ENCODE measurements at regions not wholly inside any gene's neighbourhood (a gene's known extent, or its start where the extent isn't known, plus 50 kb on each side); places are given as distances from the start of the nearest gene placed in this dataset.
"Not testable (repeated sequence)": the region's sequence is repeated elsewhere in the genome, so short reads cannot be mapped to it uniquely, and the experiment has no call there.

- no peak for DNase-seq (ENCODE audit: low spot score)
Observed at GRCh38 chr17:33848433-33848832, 406.7 kb upstream of the CCL2 start.

GRCh38 chr17:33854596-33854995 lies 400.5 kb upstream of the CCL2 start:
- intact Hi-C loops (cut with DNase I), result no loop called here
- no peak for DNase-seq (ENCODE audit: low spot score)

More at GRCh38 chr17:33848433-33848832, 406.7 kb upstream of the CCL2 start:
- intact Hi-C loops (cut with DNase I), result no loop called here

GRCh38 chr17:33858121-33858520 lies 397.0 kb upstream of the CCL2 start:
- intact Hi-C loops (cut with DNase I), result no loop called here
- no peak for DNase-seq (ENCODE audit: low spot score)

- no peak for DNase-seq (ENCODE audit: low spot score)
- intact Hi-C loops (cut with DNase I), result no loop called here
Observed at GRCh38 chr17:33858682-33859081, 396.4 kb upstream of the CCL2 start.

- intact Hi-C loops (cut with DNase I), result no loop called here
- no peak for DNase-seq (ENCODE audit: low spot score)
Observed at GRCh38 chr17:33862772-33863602, 392.1 kb upstream of the CCL2 start.

- intact Hi-C loops (cut with DNase I), result no loop called here
- no peak for DNase-seq (ENCODE audit: low spot score)
Observed at GRCh38 chr17:33864758-33865229, 390.3 kb upstream of the CCL2 start.

- no peak for DNase-seq (ENCODE audit: low spot score)
- intact Hi-C loops (cut with DNase I), result no loop called here
Observed at GRCh38 chr17:33868899-33869298, 386.2 kb upstream of the CCL2 start.

GRCh38 chr17:33870936-33871335 lies 384.1 kb upstream of the CCL2 start:
- intact Hi-C loops (cut with DNase I), result no loop called here
- DNase-seq (ENCODE audit: low spot score), result no peak

- intact Hi-C loops (cut with DNase I), result no loop called here
- no peak for DNase-seq (ENCODE audit: low spot score)
Observed at GRCh38 chr17:33871720-33872540, 383.2 kb upstream of the CCL2 start.

- no peak for DNase-seq (ENCODE audit: low spot score)
- intact Hi-C loops (cut with DNase I), result no loop called here
Observed at GRCh38 chr17:33873201-33873617, 381.9 kb upstream of the CCL2 start.

GRCh38 chr17:33874617-33875060 lies 380.4 kb upstream of the CCL2 start:
- DNase-seq (ENCODE audit: low spot score), result no peak
- intact Hi-C loops (cut with DNase I), result no loop called here

- DNase-seq (ENCODE audit: low spot score), result no peak
- intact Hi-C loops (cut with DNase I), result no loop called here
Observed at GRCh38 chr17:33875973-33876372, 379.1 kb upstream of the CCL2 start.

GRCh38 chr17:33882273-33882672 lies 372.8 kb upstream of the CCL2 start:
- DNase-seq (ENCODE audit: low spot score); intact Hi-C loops (cut with DNase I): not testable (repeated sequence)

- intact Hi-C loops (cut with DNase I); DNase-seq (ENCODE audit: low spot score): not testable (repeated sequence)
Observed at GRCh38 chr17:33882677-33883076, 372.4 kb upstream of the CCL2 start.

- no peak for DNase-seq (ENCODE audit: low spot score)
Observed at GRCh38 chr17:33888455-33888854, 366.6 kb upstream of the CCL2 start.

GRCh38 chr17:33889040-33889439 lies 366.0 kb upstream of the CCL2 start:
- no peak for DNase-seq (ENCODE audit: low spot score)
- intact Hi-C loops (cut with DNase I), result no loop called here

More at GRCh38 chr17:33888455-33888854, 366.6 kb upstream of the CCL2 start:
- intact Hi-C loops (cut with DNase I), result no loop called here

- intact Hi-C loops (cut with DNase I), result no loop called here
Observed at GRCh38 chr17:33889766-33890165, 365.3 kb upstream of the CCL2 start.

GRCh38 chr17:33892717-33893591 lies 362.1 kb upstream of the CCL2 start:
- intact Hi-C loops (cut with DNase I), result no loop called here
- no peak for DNase-seq (ENCODE audit: low spot score)

More at GRCh38 chr17:33889766-33890165, 365.3 kb upstream of the CCL2 start:
- DNase-seq (ENCODE audit: low spot score), result no peak

- intact Hi-C loops (cut with DNase I), result no loop called here
- DNase-seq (ENCODE audit: low spot score), result no peak
Observed at GRCh38 chr17:33895491-33895890, 359.6 kb upstream of the CCL2 start.

- intact Hi-C loops (cut with DNase I), result no loop called here
- DNase-seq (ENCODE audit: low spot score), result no peak
Observed at GRCh38 chr17:33896263-33896662, 358.8 kb upstream of the CCL2 start.
